ENCODE measurements at regions not wholly inside any gene's neighbourhood (a gene's known extent, or its start where the extent isn't known, plus 50 kb on each side); places are given as distances from the start of the nearest gene placed in this dataset.
"Not testable (repeated sequence)": the region's sequence is repeated elsewhere in the genome, so short reads cannot be mapped to it uniquely, and the experiment has no call there.

DNA sequence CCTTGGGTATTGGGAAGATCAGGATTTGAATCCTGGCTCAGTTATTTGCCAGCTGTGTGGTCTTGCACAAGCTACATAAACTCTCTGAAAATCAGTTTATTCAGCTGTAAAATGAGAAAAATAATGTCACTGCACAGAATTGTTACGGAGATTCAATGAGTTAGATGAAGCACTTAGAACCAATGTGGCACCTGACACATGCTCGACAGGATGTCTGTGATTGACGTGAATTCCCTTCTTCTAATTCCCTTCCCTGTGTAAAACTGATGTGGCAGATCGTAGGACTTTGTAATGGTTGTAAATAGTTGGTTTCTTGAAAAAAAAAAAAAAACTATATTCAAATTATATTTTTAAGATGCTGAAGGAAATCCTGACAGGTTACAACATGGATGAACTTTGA, 249.9 kb upstream of the MKLN1 start:
- H3K4me1 ChIP-seq (ENCODE audit: insufficient read depth), result peaks cover 5% of the 10 kb centered on the region
- H3K4me3 ChIP-seq (ENCODE audit: low read depth, low read length), result no peak overlapping the region
- no peak for DNase-seq (ENCODE audit: extremely low spot score)
- no peak overlapping the region for H3K27ac ChIP-seq (ENCODE audit: low read depth)
- H3K36me3 ChIP-seq (ENCODE audit: insufficient read depth), result no peaks in the 10 kb centered on the region
- WGBS, result 80% methylated on average over 4 of the region's 4 CpGs

DNA sequence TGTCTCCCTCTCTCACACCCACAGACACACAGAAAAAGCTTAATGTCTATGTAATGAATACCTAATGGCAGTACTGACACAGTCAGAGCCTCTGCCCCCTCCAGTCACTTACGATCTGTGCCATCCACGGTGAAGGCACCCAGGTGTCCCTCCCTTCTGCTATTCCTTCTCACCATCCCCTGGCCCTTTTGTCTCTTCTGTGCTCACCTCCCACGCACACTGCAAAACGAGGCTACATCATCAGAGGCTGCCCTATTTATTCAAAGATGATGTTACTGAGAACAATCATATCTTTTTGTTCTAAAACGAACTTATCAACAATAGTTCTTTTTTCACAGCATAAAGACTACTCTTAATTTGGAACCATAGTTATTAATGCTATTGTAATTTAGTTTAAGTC, 246.9 kb upstream of the MKLN1 start:
- H3K27ac ChIP-seq (ENCODE audit: low read depth), result no peak overlapping the region
- no peak for DNase-seq (ENCODE audit: extremely low spot score)
- no peaks in the 10 kb centered on the region for H3K36me3 ChIP-seq (ENCODE audit: insufficient read depth)
- H3K4me3 ChIP-seq (ENCODE audit: low read depth, low read length), result no peak overlapping the region
- H3K4me1 ChIP-seq (ENCODE audit: insufficient read depth), result no peaks in the 10 kb centered on the region
- WGBS, result 83% methylated on average over 5 of the region's 5 CpGs

DNA sequence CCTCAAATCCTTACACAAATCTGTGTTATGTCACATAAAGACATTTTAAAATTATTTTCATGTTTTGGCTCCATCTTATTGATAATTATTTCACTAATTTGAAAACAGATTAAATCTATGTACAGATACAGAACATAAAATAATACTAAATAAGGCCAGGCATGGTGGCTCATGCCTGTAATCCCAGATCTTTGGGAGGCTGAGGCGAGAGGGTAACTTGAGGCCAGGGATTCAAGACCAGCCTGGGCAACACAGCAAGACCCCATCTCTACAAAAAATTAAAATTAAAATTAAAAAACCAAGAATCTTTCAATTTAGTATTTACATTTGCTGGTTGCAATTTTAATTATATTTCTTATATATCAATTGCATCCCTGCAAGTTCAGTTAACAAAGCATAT, 246.4 kb upstream of the MKLN1 start:
- Histone ChIP-seq H3K36me3 (ENCODE audit: insufficient read depth) (no peaks in the 10 kb centered on the region), H3K4me3 (ENCODE audit: low read depth, low read length) (no peak overlapping the region), H3K27ac (ENCODE audit: low read depth) (no peak overlapping the region), H3K4me1 (ENCODE audit: insufficient read depth) (no peaks in the 10 kb centered on the region)
- 99% methylated on average over 1 of the region's 1 CpG for WGBS
- no peak for DNase-seq (ENCODE audit: extremely low spot score)

GRCh38 chr7:131083781-131084180, 243.9 kb upstream of the MKLN1 start:
- Histone ChIP-seq H3K4me1 (ENCODE audit: insufficient read depth) (peaks cover 1% of the 10 kb centered on the region), H3K27ac (ENCODE audit: low read depth) (no peak overlapping the region), H3K4me3 (ENCODE audit: low read depth, low read length) (no peak overlapping the region), H3K36me3 (ENCODE audit: insufficient read depth) (no peaks in the 10 kb centered on the region)
- 74% methylated on average over 1 of the region's 1 CpG for WGBS
- no peak for DNase-seq (ENCODE audit: extremely low spot score)

GRCh38 chr7:131084336-131084735, 243.3 kb upstream of the MKLN1 start:
- not testable (repeated sequence) for DNase-seq (ENCODE audit: extremely low spot score); H3K4me3 ChIP-seq (ENCODE audit: low read depth, low read length); H3K36me3 ChIP-seq (ENCODE audit: insufficient read depth); H3K4me1 ChIP-seq (ENCODE audit: insufficient read depth); H3K27ac ChIP-seq (ENCODE audit: low read depth)
- 89% methylated on average over 1 of the region's 1 CpG for WGBS

DNA sequence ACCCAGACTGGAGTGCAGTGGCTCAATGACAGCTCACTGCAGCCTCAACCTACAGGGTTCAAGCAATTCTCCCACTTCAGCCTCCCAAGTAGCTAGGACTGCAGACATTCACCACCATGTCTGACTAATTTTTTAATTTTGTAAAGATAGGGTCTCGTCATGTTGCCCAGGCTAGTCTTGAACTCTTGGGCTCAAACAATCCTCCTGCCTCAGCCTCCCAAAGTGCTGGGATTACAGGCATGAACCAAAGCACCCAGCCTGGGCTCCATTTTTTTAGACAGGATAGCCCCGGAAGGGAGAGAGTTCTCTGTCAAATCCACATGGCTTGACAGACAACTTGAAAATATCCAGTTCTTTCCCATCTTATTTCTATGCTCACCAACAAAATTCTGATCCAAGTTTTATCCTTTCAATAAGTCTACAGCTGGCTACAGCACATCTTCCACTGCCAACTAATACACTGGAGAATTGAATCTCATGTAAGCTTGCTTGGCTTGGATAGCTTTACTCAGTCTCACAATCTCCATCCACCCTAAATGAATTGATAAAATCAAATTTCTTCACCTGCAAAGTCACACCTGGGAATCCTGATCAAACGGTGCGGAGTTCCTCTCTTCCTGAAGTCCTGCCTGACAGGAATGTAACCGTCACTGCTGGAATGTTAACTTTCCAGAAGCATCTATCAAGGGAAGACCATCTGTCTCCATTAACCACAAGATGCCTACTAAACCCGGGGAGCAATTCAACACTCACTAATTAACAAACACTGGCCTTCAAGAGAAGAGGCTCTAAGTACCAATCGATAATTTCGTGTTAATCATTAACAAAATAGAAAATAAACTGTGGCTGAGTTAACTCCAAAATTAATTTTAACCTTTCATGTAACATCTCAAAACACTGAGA, 239.7 kb upstream of the MKLN1 start:
- no peaks in the 10 kb centered on the region for H3K36me3 ChIP-seq (ENCODE audit: insufficient read depth)
- no peak overlapping the region for H3K4me3 ChIP-seq (ENCODE audit: low read depth, low read length)
- 79% methylated on average over 8 of the region's 8 CpGs for WGBS
- no peak overlapping the region for H3K27ac ChIP-seq (ENCODE audit: low read depth)
- DNase-seq (ENCODE audit: extremely low spot score), result no peak
- peaks cover 3% of the 10 kb centered on the region for H3K4me1 ChIP-seq (ENCODE audit: insufficient read depth)

GRCh38 chr7:131090188-131090587, 237.5 kb upstream of the MKLN1 start:
- Histone ChIP-seq H3K27ac (ENCODE audit: low read depth) (no peak overlapping the region), H3K4me3 (ENCODE audit: low read depth, low read length) (no peak overlapping the region), H3K36me3 (ENCODE audit: insufficient read depth) (no peaks in the 10 kb centered on the region), H3K4me1 (ENCODE audit: insufficient read depth) (peaks cover 5% of the 10 kb centered on the region)
- 77% methylated on average over 2 of the region's 2 CpGs for WGBS
- no peak for DNase-seq (ENCODE audit: extremely low spot score)

GRCh38 chr7:131090886-131091692, 236.6 kb upstream of the MKLN1 start:
- WGBS, result 79% methylated on average over 7 of the region's 7 CpGs
- Histone ChIP-seq H3K4me1 (ENCODE audit: insufficient read depth) (peaks cover 5% of the 10 kb centered on the region), H3K27ac (ENCODE audit: low read depth) (peak overlapping the region; percentile 10), H3K4me3 (ENCODE audit: low read depth, low read length) (no peak overlapping the region), H3K36me3 (ENCODE audit: insufficient read depth) (no peaks in the 10 kb centered on the region)
- DNase-seq (ENCODE audit: extremely low spot score), result no peak

DNA sequence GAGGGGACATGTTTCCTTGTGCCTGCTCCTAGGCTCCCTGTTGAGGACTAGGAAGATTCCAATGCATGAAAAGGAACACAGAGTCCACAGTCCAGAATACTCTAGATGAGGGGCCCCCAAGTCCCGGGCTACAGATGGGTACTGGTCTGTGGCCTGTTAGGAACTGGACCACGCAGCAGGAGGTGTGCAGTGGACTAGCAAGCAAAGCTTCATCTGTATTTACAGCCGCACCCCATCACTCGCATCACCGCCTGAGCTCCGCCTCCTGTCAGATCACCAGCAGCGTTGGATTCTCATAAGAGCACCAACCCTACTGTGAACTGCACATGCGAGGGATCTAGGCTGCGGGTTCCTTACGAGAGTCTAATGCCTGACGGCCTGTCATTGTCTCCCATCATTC, 233.0 kb upstream of the MKLN1 start:
- no peak for DNase-seq (ENCODE audit: extremely low spot score)
- Histone ChIP-seq H3K4me1 (ENCODE audit: insufficient read depth) (peaks cover 4% of the 10 kb centered on the region), H3K4me3 (ENCODE audit: low read depth, low read length) (no peak overlapping the region), H3K27ac (ENCODE audit: low read depth) (no peak overlapping the region), H3K36me3 (ENCODE audit: insufficient read depth) (no peaks in the 10 kb centered on the region)
- WGBS, result 92% methylated on average over 11 of the region's 11 CpGs

DNA sequence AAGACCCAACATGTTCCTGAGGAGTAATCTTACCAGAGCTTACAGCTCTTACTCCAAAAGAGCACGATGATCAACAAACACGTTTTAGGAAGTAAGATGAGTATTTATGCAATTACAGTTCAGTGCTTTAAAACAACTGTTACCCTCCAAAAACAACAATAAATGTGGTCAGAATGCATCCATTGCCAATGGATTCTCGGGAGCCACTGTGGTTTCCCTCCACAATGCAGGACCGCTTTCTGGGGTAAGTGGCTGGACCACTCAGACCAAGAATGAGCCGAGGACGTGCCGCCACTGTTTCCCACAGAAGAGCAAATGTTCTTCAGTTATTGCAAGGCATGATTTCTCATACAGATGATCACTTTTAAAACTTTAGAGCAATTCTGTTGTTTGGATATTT, 232.3 kb upstream of the MKLN1 start:
- 85% methylated on average over 7 of the region's 7 CpGs for WGBS
- DNase-seq (ENCODE audit: extremely low spot score), result no peak
- H3K27ac ChIP-seq (ENCODE audit: low read depth), result no peak overlapping the region
- H3K4me3 ChIP-seq (ENCODE audit: low read depth, low read length), result no peak overlapping the region
- no peaks in the 10 kb centered on the region for H3K36me3 ChIP-seq (ENCODE audit: insufficient read depth)
- H3K4me1 ChIP-seq (ENCODE audit: insufficient read depth), result peaks cover 4% of the 10 kb centered on the region

DNA sequence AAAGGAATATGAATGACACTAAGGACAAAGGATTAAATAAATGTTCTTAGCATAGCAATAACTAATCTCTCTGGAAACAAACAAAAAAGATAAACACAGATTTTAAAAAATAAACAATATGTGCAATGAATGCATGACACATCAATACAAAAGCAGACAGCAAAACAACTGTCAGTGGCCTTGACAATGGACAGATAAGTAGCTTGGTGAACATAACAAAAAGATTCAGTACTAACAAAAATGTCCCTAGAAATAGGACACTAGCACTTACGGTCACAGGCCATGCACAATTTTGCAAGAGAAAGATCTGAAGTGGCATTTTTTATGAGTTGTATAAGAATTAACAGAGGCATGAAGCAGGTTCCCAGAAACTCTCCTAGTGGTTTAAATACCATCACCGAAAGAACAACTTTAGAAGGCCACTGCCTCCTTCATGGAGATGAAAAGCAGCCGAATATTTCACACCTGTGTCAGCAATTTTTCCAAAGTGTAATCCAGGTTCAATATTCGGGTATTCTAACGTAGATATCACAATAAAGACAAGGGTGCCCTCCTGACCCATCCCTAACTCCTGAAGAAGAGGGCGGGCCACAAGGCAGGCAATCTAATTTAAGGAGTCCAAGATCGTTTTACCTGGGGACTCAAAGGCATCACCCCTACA, 231.3 kb upstream of the MKLN1 start:
- no peak for DNase-seq (ENCODE audit: extremely low spot score)
- WGBS, result 86% methylated on average over 7 of the region's 7 CpGs
- no peaks in the 10 kb centered on the region for H3K36me3 ChIP-seq (ENCODE audit: insufficient read depth)
- no peak overlapping the region for H3K4me3 ChIP-seq (ENCODE audit: low read depth, low read length)
- H3K4me1 ChIP-seq (ENCODE audit: insufficient read depth), result peaks cover 2% of the 10 kb centered on the region
- H3K27ac ChIP-seq (ENCODE audit: low read depth), result no peak overlapping the region

DNA sequence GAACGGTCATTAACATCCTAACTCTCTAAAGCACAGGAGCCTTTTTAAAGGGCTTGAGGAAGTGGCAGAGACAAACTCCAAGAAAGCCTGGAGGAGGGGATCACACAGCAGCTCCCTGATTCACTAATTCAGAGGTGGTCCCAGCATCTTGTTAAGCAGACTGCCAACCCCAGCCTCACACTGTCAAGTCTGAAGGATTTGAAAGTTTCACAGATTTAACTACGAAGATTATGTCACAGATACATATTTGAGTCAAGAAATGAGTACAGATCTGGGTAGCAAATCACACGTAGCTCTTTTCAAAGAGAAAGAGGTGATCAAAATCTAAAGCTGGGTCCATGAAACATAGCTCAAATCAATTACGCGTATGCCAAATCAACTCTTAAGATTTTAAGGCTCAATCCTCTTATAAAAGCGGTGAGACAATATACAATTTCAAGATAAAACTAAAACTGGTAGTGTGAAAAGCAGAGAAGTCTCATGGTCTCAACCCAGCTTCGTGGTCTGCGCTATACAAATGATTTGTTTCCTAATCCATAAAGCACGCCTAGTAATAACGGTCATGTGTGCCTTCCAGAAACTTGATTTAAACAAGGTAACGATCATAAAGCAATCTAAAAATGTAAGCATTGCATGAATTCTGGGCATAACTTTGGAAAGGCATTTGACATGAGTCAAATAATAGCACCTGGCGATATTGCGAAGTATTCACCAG, 229.9 kb upstream of the MKLN1 start:
- WGBS, result 80% methylated on average over 13 of the region's 13 CpGs
- DNase-seq (ENCODE audit: extremely low spot score), result no peak
- peaks cover 2% of the 10 kb centered on the region for H3K4me1 ChIP-seq (ENCODE audit: insufficient read depth)

GRCh38 chr7:131098527-131098926, 229.1 kb upstream of the MKLN1 start:
- DNase-seq (ENCODE audit: extremely low spot score), result no peak
- Histone ChIP-seq H3K4me3 (ENCODE audit: low read depth, low read length) (no peak overlapping the region), H3K27ac (ENCODE audit: low read depth) (no peak overlapping the region), H3K4me1 (ENCODE audit: insufficient read depth) (peaks cover 2% of the 10 kb centered on the region), H3K36me3 (ENCODE audit: insufficient read depth) (no peaks in the 10 kb centered on the region)
- WGBS, result 77% methylated on average over 3 of the region's 3 CpGs

More for the DNA sequence above, 229.9 kb upstream of the MKLN1 start:
- no peak overlapping the region for H3K27ac ChIP-seq (ENCODE audit: low read depth)
- no peaks in the 10 kb centered on the region for H3K36me3 ChIP-seq (ENCODE audit: insufficient read depth)
- no peak overlapping the region for H3K4me3 ChIP-seq (ENCODE audit: low read depth, low read length)
